ENCODE measurements at regions not wholly inside any gene's neighbourhood (a gene's known extent, or its start where the extent isn't known, plus 50 kb on each side); places are given as distances from the start of the nearest gene placed in this dataset.

- Histone ChIP-seq H3K36me3 (ENCODE audit: low read depth) (no peaks in the 10 kb centered on the region), H3K4me3 (ENCODE audit: severe bottlenecking) (no peak overlapping the region), H3K4me1 (ENCODE audit: insufficient read depth, poor library complexity, severe bottlenecking) (no peaks in the 10 kb centered on the region), H3K27me3 (ENCODE audit: insufficient read depth, poor library complexity, severe bottlenecking) (no peaks in the 10 kb centered on the region), H3K27ac (ENCODE audit: poor library complexity, severe bottlenecking) (no peak overlapping the region), H3K9me3 (ENCODE audit: severe bottlenecking) (no peaks in the 10 kb centered on the region)
- DNase-seq (ENCODE audit: low spot score), result no peak
- ATAC-seq (ENCODE audit: low read depth), result no peak
- TF ChIP-seq, protein P1, sequence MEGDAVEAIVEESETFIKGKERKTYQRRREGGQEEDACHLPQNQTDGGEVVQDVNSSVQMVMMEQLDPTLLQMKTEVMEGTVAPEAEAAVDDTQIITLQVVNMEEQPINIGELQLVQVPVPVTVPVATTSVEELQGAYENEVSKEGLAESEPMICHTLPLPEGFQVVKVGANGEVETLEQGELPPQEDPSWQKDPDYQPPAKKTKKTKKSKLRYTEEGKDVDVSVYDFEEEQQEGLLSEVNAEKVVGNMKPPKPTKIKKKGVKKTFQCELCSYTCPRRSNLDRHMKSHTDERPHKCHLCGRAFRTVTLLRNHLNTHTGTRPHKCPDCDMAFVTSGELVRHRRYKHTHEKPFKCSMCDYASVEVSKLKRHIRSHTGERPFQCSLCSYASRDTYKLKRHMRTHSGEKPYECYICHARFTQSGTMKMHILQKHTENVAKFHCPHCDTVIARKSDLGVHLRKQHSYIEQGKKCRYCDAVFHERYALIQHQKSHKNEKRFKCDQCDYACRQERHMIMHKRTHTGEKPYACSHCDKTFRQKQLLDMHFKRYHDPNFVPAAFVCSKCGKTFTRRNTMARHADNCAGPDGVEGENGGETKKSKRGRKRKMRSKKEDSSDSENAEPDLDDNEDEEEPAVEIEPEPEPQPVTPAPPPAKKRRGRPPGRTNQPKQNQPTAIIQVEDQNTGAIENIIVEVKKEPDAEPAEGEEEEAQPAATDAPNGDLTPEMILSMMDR (IDR thresholded peaks at IDR 0.05; ENCODE audit: poor library complexity, severe bottlenecking), result no peak
These were observed 526.6 kb upstream of the GHITM start for GRCh38 chr10:83612746-83613145.

DNA sequence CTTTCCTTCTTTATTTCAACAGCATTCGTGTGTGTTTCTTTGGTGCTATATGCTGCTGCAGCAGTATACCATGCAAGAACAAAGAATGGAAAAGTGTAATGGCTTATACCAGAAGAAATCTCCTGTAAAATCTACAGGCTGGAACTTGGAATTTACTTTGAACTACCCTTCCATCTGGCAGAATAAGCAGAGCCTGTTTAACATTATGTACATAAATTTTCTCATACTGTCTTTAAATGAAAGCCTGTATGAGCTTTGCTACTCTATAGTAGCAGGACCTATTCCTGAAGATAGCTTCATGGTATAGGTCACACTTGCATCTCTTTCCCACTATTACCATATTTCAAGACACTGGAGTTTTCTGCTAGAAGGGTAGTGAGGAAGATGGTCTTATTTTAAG, 522.1 kb upstream of the GHITM start:
- H3K36me3 ChIP-seq (ENCODE audit: low read depth), result no peaks in the 10 kb centered on the region
- no peak overlapping the region for H3K27ac ChIP-seq (ENCODE audit: poor library complexity, severe bottlenecking)
- no peaks in the 10 kb centered on the region for H3K9me3 ChIP-seq (ENCODE audit: severe bottlenecking)
- H3K4me3 ChIP-seq (ENCODE audit: severe bottlenecking), result no peak overlapping the region
- DNase-seq (ENCODE audit: low spot score) (no peak), ATAC-seq (ENCODE audit: low read depth) (no peak)
- TF ChIP-seq, protein P1 (IDR thresholded peaks at IDR 0.05; ENCODE audit: poor library complexity, severe bottlenecking), result no peak
- no peaks in the 10 kb centered on the region for H3K27me3 ChIP-seq (ENCODE audit: insufficient read depth, poor library complexity, severe bottlenecking)
- H3K4me1 ChIP-seq (ENCODE audit: insufficient read depth, poor library complexity, severe bottlenecking), result no peaks in the 10 kb centered on the region

GRCh38 chr10:83617692-83618545, 521.4 kb upstream of the GHITM start:
- TF ChIP-seq, protein P1 (IDR thresholded peaks at IDR 0.05; ENCODE audit: poor library complexity, severe bottlenecking), result no peak
- no peaks in the 10 kb centered on the region for H3K27me3 ChIP-seq (ENCODE audit: insufficient read depth, poor library complexity, severe bottlenecking)
- H3K9me3 ChIP-seq (ENCODE audit: severe bottlenecking), result no peaks in the 10 kb centered on the region
- no peak for ATAC-seq (ENCODE audit: low read depth)
- no peak for DNase-seq (ENCODE audit: low spot score)
- H3K36me3 ChIP-seq (ENCODE audit: low read depth), result no peaks in the 10 kb centered on the region
- no peaks in the 10 kb centered on the region for H3K4me1 ChIP-seq (ENCODE audit: insufficient read depth, poor library complexity, severe bottlenecking)
- no peak overlapping the region for H3K4me3 ChIP-seq (ENCODE audit: severe bottlenecking)
- H3K27ac ChIP-seq (ENCODE audit: poor library complexity, severe bottlenecking), result no peak overlapping the region

- ATAC-seq (ENCODE audit: low read depth), result no peak
- no peaks in the 10 kb centered on the region for H3K36me3 ChIP-seq (ENCODE audit: low read depth)
- TF ChIP-seq, protein P1 (IDR thresholded peaks at IDR 0.05; ENCODE audit: poor library complexity, severe bottlenecking), result no peak
- DNase-seq (ENCODE audit: low spot score), result no peak
- no peaks in the 10 kb centered on the region for H3K27me3 ChIP-seq (ENCODE audit: insufficient read depth, poor library complexity, severe bottlenecking)
- no peaks in the 10 kb centered on the region for H3K9me3 ChIP-seq (ENCODE audit: severe bottlenecking)
- no peaks in the 10 kb centered on the region for H3K4me1 ChIP-seq (ENCODE audit: insufficient read depth, poor library complexity, severe bottlenecking)
- H3K4me3 ChIP-seq (ENCODE audit: severe bottlenecking), result no peak overlapping the region
- H3K27ac ChIP-seq (ENCODE audit: poor library complexity, severe bottlenecking), result no peak overlapping the region
These were observed 513.4 kb upstream of the GHITM start for GRCh38 chr10:83625831-83626360.

- no peak overlapping the region for H3K4me3 ChIP-seq (ENCODE audit: severe bottlenecking)
- TF ChIP-seq, protein P1 (IDR thresholded peaks at IDR 0.05; ENCODE audit: poor library complexity, severe bottlenecking), result no peak
- no peak overlapping the region for H3K27ac ChIP-seq (ENCODE audit: poor library complexity, severe bottlenecking)
- H3K27me3 ChIP-seq (ENCODE audit: insufficient read depth, poor library complexity, severe bottlenecking), result no peaks in the 10 kb centered on the region
- H3K36me3 ChIP-seq (ENCODE audit: low read depth), result no peaks in the 10 kb centered on the region
- no peaks in the 10 kb centered on the region for H3K9me3 ChIP-seq (ENCODE audit: severe bottlenecking)
- no peaks in the 10 kb centered on the region for H3K4me1 ChIP-seq (ENCODE audit: insufficient read depth, poor library complexity, severe bottlenecking)
- ATAC-seq (ENCODE audit: low read depth) (no peak), DNase-seq (ENCODE audit: low spot score) (no peak)
These were observed 506.6 kb upstream of the GHITM start for GRCh38 chr10:83632701-83633100.

Measured in RWPE2 (cell line).